ENCODE measurements at regions not wholly inside any gene's neighbourhood (a gene's known extent, or its start where the extent isn't known, plus 50 kb on each side); places are given as distances from the start of the nearest gene placed in this dataset.

DNA sequence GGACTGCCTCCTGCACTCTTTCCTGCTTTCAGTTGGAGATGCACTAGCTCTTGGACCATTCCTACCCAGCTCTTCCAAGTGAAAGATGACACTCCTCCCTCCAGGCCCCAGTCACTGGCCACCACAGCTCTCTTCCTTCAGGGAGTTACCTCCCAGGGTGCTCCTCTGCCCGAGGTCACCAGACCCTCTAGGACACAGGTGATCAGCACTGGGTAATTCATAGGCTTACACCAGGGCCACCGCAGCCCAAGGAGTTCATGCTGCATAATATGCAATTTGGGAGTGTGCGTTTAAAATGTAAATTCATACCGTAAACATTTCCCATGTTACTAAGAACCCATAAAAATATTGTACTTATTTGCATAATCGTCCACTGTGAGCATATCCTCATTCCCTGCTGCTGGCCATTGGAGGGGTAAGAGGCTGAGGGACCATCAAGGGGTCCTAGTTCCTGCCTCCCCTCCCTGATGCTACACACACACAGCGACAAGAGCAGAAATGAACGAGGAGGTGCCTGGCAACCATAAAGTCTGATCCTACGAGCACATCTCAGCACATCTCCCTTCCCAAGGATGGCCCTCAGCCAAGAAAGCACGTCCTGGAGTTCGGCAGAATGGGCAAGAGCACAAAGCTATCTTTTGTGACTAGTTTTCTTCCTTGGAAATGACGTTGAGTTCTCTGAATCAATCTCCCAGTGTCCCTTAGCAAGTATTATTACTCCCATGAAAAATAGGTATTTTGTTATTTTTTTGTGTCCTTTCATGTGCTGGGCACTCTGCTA, 222.9 kb upstream of the RAB4A start:
- H3K27me3 ChIP-seq (replicated peaks; ENCODE audit: control insufficient read depth, insufficient read depth, low read length) = no peaks in the 10 kb centered on the region; the same call in none of the 2 replicates
- TF ChIP-seq, protein P1, sequence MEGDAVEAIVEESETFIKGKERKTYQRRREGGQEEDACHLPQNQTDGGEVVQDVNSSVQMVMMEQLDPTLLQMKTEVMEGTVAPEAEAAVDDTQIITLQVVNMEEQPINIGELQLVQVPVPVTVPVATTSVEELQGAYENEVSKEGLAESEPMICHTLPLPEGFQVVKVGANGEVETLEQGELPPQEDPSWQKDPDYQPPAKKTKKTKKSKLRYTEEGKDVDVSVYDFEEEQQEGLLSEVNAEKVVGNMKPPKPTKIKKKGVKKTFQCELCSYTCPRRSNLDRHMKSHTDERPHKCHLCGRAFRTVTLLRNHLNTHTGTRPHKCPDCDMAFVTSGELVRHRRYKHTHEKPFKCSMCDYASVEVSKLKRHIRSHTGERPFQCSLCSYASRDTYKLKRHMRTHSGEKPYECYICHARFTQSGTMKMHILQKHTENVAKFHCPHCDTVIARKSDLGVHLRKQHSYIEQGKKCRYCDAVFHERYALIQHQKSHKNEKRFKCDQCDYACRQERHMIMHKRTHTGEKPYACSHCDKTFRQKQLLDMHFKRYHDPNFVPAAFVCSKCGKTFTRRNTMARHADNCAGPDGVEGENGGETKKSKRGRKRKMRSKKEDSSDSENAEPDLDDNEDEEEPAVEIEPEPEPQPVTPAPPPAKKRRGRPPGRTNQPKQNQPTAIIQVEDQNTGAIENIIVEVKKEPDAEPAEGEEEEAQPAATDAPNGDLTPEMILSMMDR (IDR thresholded peaks at IDR 0.05; ENCODE audit: insufficient read depth, low read length, poor library complexity, severe bottlenecking) = no peak
- no peak for DNase-seq (ENCODE audit: extremely low read depth, insufficient read length)
- no peak overlapping the region for H3K4me3 ChIP-seq (replicated peaks; ENCODE audit: low read depth, low read length)
- no peaks in the 10 kb centered on the region for H3K36me3 ChIP-seq (ENCODE audit: control insufficient read depth, insufficient read depth, low read length)

DNA sequence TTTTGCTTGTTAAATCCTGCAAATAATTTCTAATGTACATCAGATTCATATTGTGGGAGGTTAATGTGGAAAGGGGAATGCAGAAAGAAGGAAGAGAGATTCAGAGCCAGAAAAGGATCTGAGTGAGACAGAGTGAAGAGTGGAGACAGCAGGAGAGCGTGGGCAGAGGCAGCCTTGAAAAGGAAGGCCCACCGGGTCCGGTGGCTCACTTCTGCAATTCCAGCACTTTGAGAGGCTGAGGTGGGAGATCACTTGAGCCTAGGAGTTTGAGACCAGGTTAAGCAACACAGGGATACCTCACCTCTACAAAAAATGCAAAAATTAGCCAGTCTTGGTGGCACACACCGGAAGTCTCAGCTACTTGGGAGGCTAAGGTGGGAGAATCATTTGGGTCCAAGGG, 222.0 kb upstream of the RAB4A start:
- TF ChIP-seq, protein P1 (IDR thresholded peaks at IDR 0.05; ENCODE audit: insufficient read depth, low read length, poor library complexity, severe bottlenecking) = no peak
- Histone ChIP-seq H3K36me3 (ENCODE audit: control insufficient read depth, insufficient read depth, low read length) (no peaks in the 10 kb centered on the region), H3K27me3 (replicated peaks; ENCODE audit: control insufficient read depth, insufficient read depth, low read length) (no peaks in the 10 kb centered on the region; the same call in none of the 2 replicates), H3K4me3 (replicated peaks; ENCODE audit: low read depth, low read length) (no peak overlapping the region)
- no peak for DNase-seq (ENCODE audit: extremely low read depth, insufficient read length)

DNA sequence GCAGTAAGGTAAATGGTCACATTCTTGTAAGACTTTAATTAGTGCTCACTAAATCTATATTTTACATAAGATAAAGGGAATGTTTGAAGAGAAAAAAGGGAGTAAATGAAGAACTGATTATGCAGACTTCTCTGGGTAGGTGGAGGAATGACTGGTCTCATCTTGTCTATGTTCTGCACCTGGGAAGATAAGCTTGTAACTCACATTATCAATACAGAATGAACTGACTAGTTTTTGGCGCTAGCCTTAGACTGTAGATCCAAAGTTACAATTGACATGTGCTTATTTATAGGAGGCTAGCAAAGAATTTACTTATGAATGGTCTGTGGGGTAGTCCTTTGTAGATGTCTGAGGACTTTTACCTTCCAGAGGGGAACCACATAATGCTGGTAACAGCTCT, 214.9 kb upstream of the RAB4A start:
- H3K36me3 ChIP-seq (ENCODE audit: control insufficient read depth, insufficient read depth, low read length) = no peaks in the 10 kb centered on the region
- DNase-seq (ENCODE audit: extremely low read depth, insufficient read length) = no peak
- TF ChIP-seq, protein P1 (IDR thresholded peaks at IDR 0.05; ENCODE audit: insufficient read depth, low read length, poor library complexity, severe bottlenecking) = no peak
- H3K27me3 ChIP-seq (replicated peaks; ENCODE audit: control insufficient read depth, insufficient read depth, low read length) = no peaks in the 10 kb centered on the region; the same call in 1 of the 2 replicates
- H3K4me3 ChIP-seq (replicated peaks; ENCODE audit: low read depth, low read length) = no peak overlapping the region

DNA sequence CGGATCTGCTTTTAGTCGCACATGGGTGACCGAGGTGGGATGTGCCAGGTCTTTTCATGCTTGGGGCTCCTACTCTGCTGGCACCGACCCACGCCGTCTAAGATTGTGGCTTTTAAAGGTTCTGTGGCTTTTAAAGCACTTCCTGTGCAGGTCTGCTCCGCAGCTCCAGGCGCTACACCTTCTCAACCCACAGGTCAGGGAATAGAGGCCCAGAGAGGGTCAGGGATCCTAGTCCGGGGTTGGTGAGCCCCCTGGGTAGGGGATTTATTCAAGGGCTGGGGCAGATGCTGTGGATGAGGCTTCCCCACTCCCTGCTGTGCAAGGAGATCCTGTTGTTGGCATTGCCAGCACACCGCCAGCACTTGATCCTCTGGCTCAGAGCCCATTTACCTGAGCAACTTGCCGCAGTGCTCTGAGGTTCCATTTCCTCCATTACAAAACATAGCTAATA, 212.8 kb upstream of the RAB4A start:
- H3K4me3 ChIP-seq (replicated peaks; ENCODE audit: low read depth, low read length) = no peak overlapping the region
- H3K36me3 ChIP-seq (ENCODE audit: control insufficient read depth, insufficient read depth, low read length) = no peaks in the 10 kb centered on the region
- peaks cover 1% of the 10 kb centered on the region; the same call in 1 of the 2 replicates for H3K27me3 ChIP-seq (replicated peaks; ENCODE audit: control insufficient read depth, insufficient read depth, low read length)
- TF ChIP-seq, protein P1 (IDR thresholded peaks at IDR 0.05; ENCODE audit: insufficient read depth, low read length, poor library complexity, severe bottlenecking) = no peak
- DNase-seq (ENCODE audit: extremely low read depth, insufficient read length) = no peak

DNA sequence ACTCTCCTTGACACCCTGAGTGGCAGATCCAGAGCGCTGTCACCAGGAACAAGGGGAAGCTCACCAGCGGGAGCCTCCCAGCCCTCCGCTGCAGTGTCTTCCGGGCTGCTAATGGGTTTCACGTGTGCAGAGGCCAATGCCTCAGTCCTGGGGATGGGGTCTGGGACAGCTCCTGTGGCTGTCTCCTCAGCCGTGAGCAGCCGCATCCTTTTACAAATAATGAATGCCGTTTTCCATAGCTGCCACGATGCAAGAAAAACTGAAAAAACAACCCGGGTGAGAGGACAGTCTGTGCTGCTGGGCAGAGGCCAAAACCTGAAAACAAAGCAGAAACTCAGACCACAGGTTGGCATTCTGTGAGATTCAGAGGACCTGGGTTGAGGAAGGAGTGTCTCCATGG, 212.2 kb upstream of the RAB4A start:
- peaks cover 1% of the 10 kb centered on the region; the same call in 1 of the 2 replicates for H3K27me3 ChIP-seq (replicated peaks; ENCODE audit: control insufficient read depth, insufficient read depth, low read length)
- TF ChIP-seq, protein P1 (IDR thresholded peaks at IDR 0.05; ENCODE audit: insufficient read depth, low read length, poor library complexity, severe bottlenecking) = no peak
- no peak overlapping the region for H3K4me3 ChIP-seq (replicated peaks; ENCODE audit: low read depth, low read length)
- H3K36me3 ChIP-seq (ENCODE audit: control insufficient read depth, insufficient read depth, low read length) = no peaks in the 10 kb centered on the region
- no peak for DNase-seq (ENCODE audit: extremely low read depth, insufficient read length)
